ENCODE measurements at regions not wholly inside any gene's neighbourhood (a gene's known extent, or its start where the extent isn't known, plus 50 kb on each side); places are given as distances from the start of the nearest gene placed in this dataset.

GRCh38 chr1:55559842-55560241, 344.7 kb upstream of the USP24 start:
- H3K27ac ChIP-seq: no peak overlapping the region
- H3K9me3 ChIP-seq (ENCODE audit: insufficient read depth, low read depth): no peaks in the 10 kb centered on the region
- H3K4me1 ChIP-seq (replicated peaks; ENCODE audit: insufficient read depth): no peaks in the 10 kb centered on the region
- no peak for DNase-seq
- no peak overlapping the region for H3K4me2 ChIP-seq
- no peaks in the 10 kb centered on the region for H3K27me3 ChIP-seq (ENCODE audit: insufficient read depth, low read depth)
- no peak for TF ChIP-seq CTCF (conservative IDR thresholded peaks at IDR 0.05)
- no peaks in the 10 kb centered on the region for H4K20me1 ChIP-seq (ENCODE audit: insufficient read depth)
- POLR2A ChIA-PET (ENCODE audit: unreplicated experiment): no interaction called here
- H3F3A ChIP-seq (ENCODE audit: insufficient read depth, low read depth): no peaks in the 10 kb centered on the region
- H3K9me2 ChIP-seq (ENCODE audit: insufficient read depth): no peaks in the 10 kb centered on the region
- no peaks in the 10 kb centered on the region for H3K36me3 ChIP-seq (ENCODE audit: low read depth)
- H3K4me3 ChIP-seq: no peak overlapping the region
- CTCF ChIA-PET: no interaction called here
- intact Hi-C loops (cut with micrococcal nuclease; ENCODE audit: unreplicated experiment): no loop called here
- BruUV-seq (replicated peaks): no TSS peak
- no peak overlapping the region for H2AFZ ChIP-seq
- no peaks in the 10 kb centered on the region for H3K79me2 ChIP-seq (ENCODE audit: low read depth)

GRCh38 chr1:55559161-55559611, 344.0 kb upstream of the USP24 start:
- no TSS peak for BruUV-seq (replicated peaks)

GRCh38 chr1:55558515-55558914, 343.4 kb upstream of the USP24 start:
- ChIA-PET POLR2A (ENCODE audit: unreplicated experiment) (no interaction called here), CTCF (no interaction called here)
- no peaks in the 10 kb centered on the region for H3K36me3 ChIP-seq (ENCODE audit: low read depth)
- H2AFZ ChIP-seq: no peak overlapping the region
- no peaks in the 10 kb centered on the region for H3F3A ChIP-seq (ENCODE audit: insufficient read depth, low read depth)
- H3K9me2 ChIP-seq (ENCODE audit: insufficient read depth): no peaks in the 10 kb centered on the region
- DNase-seq: no peak
- intact Hi-C loops (cut with micrococcal nuclease; ENCODE audit: unreplicated experiment): no loop called here
- H3K4me3 ChIP-seq: no peak overlapping the region
- BruUV-seq (replicated peaks): no TSS peak
- no peaks in the 10 kb centered on the region for H3K4me1 ChIP-seq (replicated peaks; ENCODE audit: insufficient read depth)
- no peaks in the 10 kb centered on the region for H3K79me2 ChIP-seq (ENCODE audit: low read depth)
- TF ChIP-seq EZH2 (IDR thresholded peaks at IDR 0.05; ENCODE audit: low read depth) (no peak), CTCF (conservative IDR thresholded peaks at IDR 0.05) (no peak)
- H3K27ac ChIP-seq: no peak overlapping the region
- H3K4me2 ChIP-seq: no peak overlapping the region
- H3K9me3 ChIP-seq (ENCODE audit: insufficient read depth, low read depth): no peaks in the 10 kb centered on the region
- no peaks in the 10 kb centered on the region for H3K27me3 ChIP-seq (ENCODE audit: insufficient read depth, low read depth)
- H4K20me1 ChIP-seq (ENCODE audit: insufficient read depth): no peaks in the 10 kb centered on the region

More at GRCh38 chr1:55559161-55559611, 344.0 kb upstream of the USP24 start:
- Histone ChIP-seq H2AFZ (no peak overlapping the region), H3K9me3 (ENCODE audit: insufficient read depth, low read depth) (no peaks in the 10 kb centered on the region), H3K4me1 (replicated peaks; ENCODE audit: insufficient read depth) (no peaks in the 10 kb centered on the region), H3F3A (ENCODE audit: insufficient read depth, low read depth) (no peaks in the 10 kb centered on the region), H3K27me3 (ENCODE audit: insufficient read depth, low read depth) (no peaks in the 10 kb centered on the region), H3K79me2 (ENCODE audit: low read depth) (no peaks in the 10 kb centered on the region), H3K4me3 (no peak overlapping the region), H3K9me2 (ENCODE audit: insufficient read depth) (no peaks in the 10 kb centered on the region), H3K4me2 (no peak overlapping the region), H3K36me3 (ENCODE audit: low read depth) (no peaks in the 10 kb centered on the region), H4K20me1 (ENCODE audit: insufficient read depth) (no peaks in the 10 kb centered on the region), H3K27ac (no peak overlapping the region)
- ChIA-PET POLR2A (ENCODE audit: unreplicated experiment) (no interaction called here), CTCF (no interaction called here)
- TF ChIP-seq CTCF (conservative IDR thresholded peaks at IDR 0.05) (no peak), EZH2 (IDR thresholded peaks at IDR 0.05; ENCODE audit: low read depth) (no peak)
- intact Hi-C loops (cut with micrococcal nuclease; ENCODE audit: unreplicated experiment): no loop called here
- no peak for DNase-seq
